ENCODE measurements at regions not wholly inside any gene's neighbourhood (a gene's known extent, or its start where the extent isn't known, plus 50 kb on each side); places are given as distances from the start of the nearest gene placed in this dataset.

DNA sequence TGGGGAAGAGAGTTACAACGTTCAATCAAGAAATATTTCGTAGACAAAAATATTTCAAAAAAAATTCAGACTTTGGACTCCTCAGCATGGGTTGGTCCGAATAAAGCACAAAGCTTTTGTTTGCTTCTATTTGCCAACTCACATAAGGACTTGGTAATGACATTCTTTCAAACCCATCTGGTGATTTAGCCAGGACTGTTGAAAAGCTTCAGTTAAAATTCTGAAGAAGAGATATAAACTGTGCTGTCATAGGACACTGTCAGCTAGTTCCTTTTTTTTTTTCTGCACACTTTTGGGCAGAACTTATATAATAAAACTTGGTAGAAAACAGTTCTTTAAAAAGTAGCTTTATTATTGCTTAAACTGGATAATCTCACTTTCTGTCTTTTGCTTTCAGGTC is 660.8 kb upstream of the SGO1 start:
- TF ChIP-seq POLR2A (IDR thresholded peaks at IDR 0.05) (no peak), POLR2AphosphoS5 (IDR thresholded peaks at IDR 0.05) (no peak)

All from spleen (tissue), 3 donors.